ENCODE measurements at regions not wholly inside any gene's neighbourhood (a gene's known extent, or its start where the extent isn't known, plus 50 kb on each side); places are given as distances from the start of the nearest gene placed in this dataset.

DNA sequence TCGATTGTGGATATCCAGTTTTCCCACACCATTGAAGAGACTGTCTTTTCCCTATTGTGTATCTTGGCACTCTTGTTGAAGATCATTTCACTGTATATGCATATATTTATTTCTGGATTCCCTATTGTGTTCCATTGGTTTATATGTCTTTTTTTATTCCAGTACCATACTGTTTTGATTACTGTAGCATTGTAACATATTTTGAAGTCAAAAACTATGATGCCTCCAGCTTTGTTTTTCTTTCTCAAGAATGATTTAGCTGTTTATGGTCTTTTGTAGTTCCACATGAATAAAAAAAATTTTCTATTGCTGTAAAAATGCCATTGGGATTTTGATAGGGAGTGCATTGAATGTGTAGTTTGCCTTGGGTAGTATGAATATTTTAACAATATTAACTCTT lies 128.1 kb upstream of the SLC38A2 start:
- Mint-ChIP-seq H3K36me3 (ENCODE audit: insufficient read depth, unreplicated experiment) (no peaks in the 10 kb centered on the region), H3K4me1 (ENCODE audit: low read depth, unreplicated experiment) (no peaks in the 10 kb centered on the region), H3K9me3 (ENCODE audit: low read depth, unreplicated experiment) (peaks cover 3% of the 10 kb centered on the region), H3K4me3 (ENCODE audit: low read depth, unreplicated experiment) (no peak overlapping the region), H3K27me3 (ENCODE audit: unreplicated experiment) (no peaks in the 10 kb centered on the region), H3K27ac (ENCODE audit: unreplicated experiment) (no peak overlapping the region)
- TF ChIP-seq, protein P1, sequence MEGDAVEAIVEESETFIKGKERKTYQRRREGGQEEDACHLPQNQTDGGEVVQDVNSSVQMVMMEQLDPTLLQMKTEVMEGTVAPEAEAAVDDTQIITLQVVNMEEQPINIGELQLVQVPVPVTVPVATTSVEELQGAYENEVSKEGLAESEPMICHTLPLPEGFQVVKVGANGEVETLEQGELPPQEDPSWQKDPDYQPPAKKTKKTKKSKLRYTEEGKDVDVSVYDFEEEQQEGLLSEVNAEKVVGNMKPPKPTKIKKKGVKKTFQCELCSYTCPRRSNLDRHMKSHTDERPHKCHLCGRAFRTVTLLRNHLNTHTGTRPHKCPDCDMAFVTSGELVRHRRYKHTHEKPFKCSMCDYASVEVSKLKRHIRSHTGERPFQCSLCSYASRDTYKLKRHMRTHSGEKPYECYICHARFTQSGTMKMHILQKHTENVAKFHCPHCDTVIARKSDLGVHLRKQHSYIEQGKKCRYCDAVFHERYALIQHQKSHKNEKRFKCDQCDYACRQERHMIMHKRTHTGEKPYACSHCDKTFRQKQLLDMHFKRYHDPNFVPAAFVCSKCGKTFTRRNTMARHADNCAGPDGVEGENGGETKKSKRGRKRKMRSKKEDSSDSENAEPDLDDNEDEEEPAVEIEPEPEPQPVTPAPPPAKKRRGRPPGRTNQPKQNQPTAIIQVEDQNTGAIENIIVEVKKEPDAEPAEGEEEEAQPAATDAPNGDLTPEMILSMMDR (IDR thresholded peaks at IDR 0.05; ENCODE audit: unreplicated experiment) = no peak
- no TSS peak for BruUV-seq (replicated peaks)
- CTCF ChIA-PET = no interaction called here
- no peak for DNase-seq
- intact Hi-C loops (cut with micrococcal nuclease; ENCODE audit: unreplicated experiment) = no loop called here

DNA sequence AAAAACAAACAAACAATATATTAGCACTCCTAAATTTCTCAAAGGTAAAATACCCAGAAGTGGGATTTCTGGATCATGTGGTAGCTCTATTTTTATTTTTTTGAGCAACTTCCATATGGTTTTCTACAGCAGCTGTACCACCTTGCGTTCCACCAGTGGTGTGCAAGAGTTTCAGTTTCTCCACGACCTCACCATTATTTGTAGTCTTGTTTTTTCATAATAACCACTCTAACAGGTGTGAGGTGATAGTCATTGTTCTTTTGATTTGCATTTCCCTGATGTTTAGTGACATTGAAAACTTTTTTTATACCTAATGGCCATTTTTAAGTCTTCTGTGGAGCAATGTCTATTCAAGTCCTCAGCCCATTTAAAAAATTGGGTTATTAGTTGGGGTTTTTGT lies 127.3 kb upstream of the SLC38A2 start:
- intact Hi-C loops (cut with micrococcal nuclease; ENCODE audit: unreplicated experiment) = no loop called here
- Mint-ChIP-seq H3K27ac (ENCODE audit: unreplicated experiment) (no peak overlapping the region), H3K9me3 (ENCODE audit: low read depth, unreplicated experiment) (peaks cover 3% of the 10 kb centered on the region), H3K27me3 (ENCODE audit: unreplicated experiment) (no peaks in the 10 kb centered on the region), H3K4me3 (ENCODE audit: low read depth, unreplicated experiment) (no peak overlapping the region), H3K4me1 (ENCODE audit: low read depth, unreplicated experiment) (no peaks in the 10 kb centered on the region), H3K36me3 (ENCODE audit: insufficient read depth, unreplicated experiment) (no peaks in the 10 kb centered on the region)
- TF ChIP-seq, protein P1 (IDR thresholded peaks at IDR 0.05; ENCODE audit: unreplicated experiment) = no peak
- BruUV-seq (replicated peaks) = no TSS peak
- CTCF ChIA-PET = no interaction called here
- DNase-seq = no peak

DNA sequence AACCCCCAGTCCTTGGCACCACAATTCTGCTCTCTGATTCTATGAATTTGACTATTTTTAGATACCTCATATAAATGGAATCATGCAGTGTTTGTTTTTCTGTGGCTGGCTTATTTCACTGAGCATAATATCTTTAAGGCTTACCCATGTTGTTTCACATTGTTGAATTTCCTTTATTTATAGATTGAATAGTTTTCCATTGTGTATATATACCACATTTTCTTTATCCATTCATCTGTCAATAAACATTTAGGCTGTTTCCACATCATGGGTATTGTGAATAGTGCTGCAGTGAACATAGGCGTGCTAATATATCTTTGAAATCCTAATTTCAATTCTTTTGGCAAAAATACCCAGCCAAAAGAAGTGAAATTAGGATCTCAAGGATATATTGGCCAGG lies 126.7 kb upstream of the SLC38A2 start:
- no peak for DNase-seq
- H3K27ac Mint-ChIP-seq (ENCODE audit: unreplicated experiment) = no peak overlapping the region
- no peaks in the 10 kb centered on the region for H3K4me1 Mint-ChIP-seq (ENCODE audit: low read depth, unreplicated experiment)
- H3K9me3 Mint-ChIP-seq (ENCODE audit: low read depth, unreplicated experiment) = peaks cover 3% of the 10 kb centered on the region
- CTCF ChIA-PET = no interaction called here
- intact Hi-C loops (cut with micrococcal nuclease; ENCODE audit: unreplicated experiment) = no loop called here
- TF ChIP-seq, protein P1 (IDR thresholded peaks at IDR 0.05; ENCODE audit: unreplicated experiment) = no peak
- no peaks in the 10 kb centered on the region for H3K27me3 Mint-ChIP-seq (ENCODE audit: unreplicated experiment)
- BruUV-seq (replicated peaks) = no TSS peak
- H3K4me3 Mint-ChIP-seq (ENCODE audit: low read depth, unreplicated experiment) = no peak overlapping the region
- H3K36me3 Mint-ChIP-seq (ENCODE audit: insufficient read depth, unreplicated experiment) = no peaks in the 10 kb centered on the region

DNA sequence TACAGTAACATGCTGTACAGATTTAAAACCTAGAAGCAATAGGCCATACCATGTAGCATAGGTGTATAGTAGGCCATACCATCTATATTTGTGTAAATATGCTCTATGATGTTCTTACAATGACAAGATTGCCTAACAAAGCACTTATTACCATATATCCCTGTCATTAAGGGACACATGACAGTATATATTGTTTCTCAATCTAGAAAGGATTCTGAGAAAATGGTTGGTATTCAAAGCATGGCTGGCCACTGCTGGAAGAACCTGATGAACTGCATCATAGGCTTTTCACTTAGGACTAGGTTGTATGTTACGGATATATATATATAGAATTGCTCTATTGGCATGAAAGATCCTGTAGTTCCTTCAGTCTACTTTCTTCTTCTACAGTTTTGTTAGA lies 125.2 kb upstream of the SLC38A2 start:
- Mint-ChIP-seq H3K27me3 (ENCODE audit: unreplicated experiment) (no peaks in the 10 kb centered on the region), H3K36me3 (ENCODE audit: insufficient read depth, unreplicated experiment) (no peaks in the 10 kb centered on the region), H3K9me3 (ENCODE audit: low read depth, unreplicated experiment) (no peaks in the 10 kb centered on the region), H3K4me1 (ENCODE audit: low read depth, unreplicated experiment) (peaks cover 8% of the 10 kb centered on the region), H3K27ac (ENCODE audit: unreplicated experiment) (no peak overlapping the region), H3K4me3 (ENCODE audit: low read depth, unreplicated experiment) (no peak overlapping the region)
- TF ChIP-seq, protein P1 (IDR thresholded peaks at IDR 0.05; ENCODE audit: unreplicated experiment) = no peak
- no TSS peak for BruUV-seq (replicated peaks)
- intact Hi-C loops (cut with micrococcal nuclease; ENCODE audit: unreplicated experiment) = no loop called here
- CTCF ChIA-PET = no interaction called here
- DNase-seq = no peak

DNA sequence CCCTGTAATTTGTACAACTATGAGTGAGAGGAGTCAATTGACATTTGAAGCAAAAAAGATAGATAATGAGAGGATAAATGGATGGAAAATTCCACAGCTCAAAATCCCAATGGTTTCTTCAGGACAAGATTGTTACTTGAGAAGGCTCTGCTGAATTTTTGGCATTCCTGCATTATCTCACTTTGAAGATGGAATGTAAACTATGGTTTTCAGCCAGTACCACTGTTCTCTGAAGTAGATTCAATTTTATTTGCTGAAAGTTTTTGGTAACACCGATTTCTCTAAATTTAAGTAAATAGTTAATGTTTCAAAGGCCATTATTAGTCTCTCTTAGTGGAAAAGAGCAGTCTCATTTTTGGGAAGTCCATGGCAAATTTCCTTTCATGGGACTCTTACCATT lies 121.9 kb upstream of the SLC38A2 start:
- Mint-ChIP-seq H3K9me3 (ENCODE audit: low read depth, unreplicated experiment) (no peaks in the 10 kb centered on the region), H3K27ac (ENCODE audit: unreplicated experiment) (no peak overlapping the region), H3K4me3 (ENCODE audit: low read depth, unreplicated experiment) (no peak overlapping the region), H3K27me3 (ENCODE audit: unreplicated experiment) (no peaks in the 10 kb centered on the region), H3K36me3 (ENCODE audit: insufficient read depth, unreplicated experiment) (peaks cover 6% of the 10 kb centered on the region), H3K4me1 (ENCODE audit: low read depth, unreplicated experiment) (peaks cover 30% of the 10 kb centered on the region)
- DNase-seq = no peak
- no TSS peak for BruUV-seq (replicated peaks)
- CTCF ChIA-PET = no interaction called here
- intact Hi-C loops (cut with micrococcal nuclease; ENCODE audit: unreplicated experiment) = loop anchor here (5.0 kb wide), 1 partner anchor 122 kb away; the partner anchor contains the start of gene SLC38A2
- TF ChIP-seq, protein P1 (IDR thresholded peaks at IDR 0.05; ENCODE audit: unreplicated experiment) = no peak

All from Calu3 (cell line).